Trophoblast cell (in vitro differentiated cells and primary cell): ENCODE measurements at regions not wholly inside any gene's neighbourhood (a gene's known extent, or its start where the extent isn't known, plus 50 kb on each side); places are given as distances from the start of the nearest gene placed in this dataset.
A peak's percentile ranks its signal among the peaks of the same experiment; 100 is the strongest.

Experiments used
- DNase-seq, 2 donors: peaks; one replicate each; pipeline ENCODE4 v3.0.0-alpha.2; 2016
- H2AFZ ChIP-seq: 2 replicates; pipeline ENCODE4 v1.6.1; 2013; ENCODE audit warnings: low read length, moderate library complexity, mild to moderate bottlenecking; ENCODE audit not compliant: insufficient read depth, poor library complexity
- H2AK5ac ChIP-seq: 2 replicates; pipeline ENCODE4 v1.6.1; 2013; ENCODE audit warnings: mild to moderate bottlenecking, low read length
- H2BK120ac ChIP-seq: 2 replicates; pipeline ENCODE4 v1.6.1; 2013; ENCODE audit warnings: low read length, mild to moderate bottlenecking, moderate library complexity; ENCODE audit not compliant: insufficient read depth, poor library complexity
- H2BK12ac ChIP-seq: 2 replicates; pipeline ENCODE4 v1.6.1; 2013; ENCODE audit warnings: mild to moderate bottlenecking, low read length, moderate library complexity
- H2BK5ac ChIP-seq: 2 replicates; pipeline ENCODE4 v1.6.1; 2013; ENCODE audit warnings: low read length, low read depth, moderate library complexity, mild to moderate bottlenecking; ENCODE audit not compliant: poor library complexity
- H3K14ac ChIP-seq: 2 replicates; pipeline ENCODE4 v1.6.1; 2013; ENCODE audit warnings: mild to moderate bottlenecking, low read length
- H3K18ac ChIP-seq: 2 replicates; pipeline ENCODE4 v1.6.1; 2013; ENCODE audit warnings: mild to moderate bottlenecking, low read length
- H3K23ac ChIP-seq: 2 replicates; pipeline ENCODE4 v1.6.1; 2013; ENCODE audit warnings: low read length
- H3K27ac ChIP-seq: 2 replicates; pipeline ENCODE4 v1.5.1; 2013; ENCODE audit warnings: low read depth, mild to moderate bottlenecking, inconsistent platforms, low read length, moderate library complexity
- H3K27me3 ChIP-seq: 2 replicates; pipeline ENCODE4 v1.6.1; 2013; ENCODE audit warnings: inconsistent platforms, mild to moderate bottlenecking, low read length, moderate library complexity; ENCODE audit not compliant: insufficient read depth
- H3K36me3 ChIP-seq, 2 experiments: 1 replicate in 1 of 2; 2 replicates in 1 of 2; pipeline ENCODE4 v1.6.1; 2013; ENCODE audit warnings: low read length in 2 of 2, mild to moderate bottlenecking in 2 of 2, moderate library complexity in 1 of 2; ENCODE audit not compliant: insufficient read depth in 2 of 2, control insufficient read depth in 1 of 2
- H3K4ac ChIP-seq: 2 replicates; pipeline ENCODE4 v1.6.1; 2013; ENCODE audit warnings: low read depth, mild to moderate bottlenecking, low read length, moderate library complexity
- H3K4me1 ChIP-seq, 2 experiments: 1 replicate in 1 of 2; 2 replicates in 1 of 2; pipeline ENCODE4 v1.6.1; 2013; ENCODE audit warnings: low read length in 2 of 2, mild to moderate bottlenecking in 2 of 2, moderate library complexity in 1 of 2; ENCODE audit not compliant: insufficient read depth in 2 of 2, control insufficient read depth in 1 of 2
- H3K4me2 ChIP-seq: 2 replicates; pipeline ENCODE4 v1.6.1; 2013; ENCODE audit warnings: inconsistent platforms, mild to moderate bottlenecking, low read length, moderate library complexity
- H3K4me3 ChIP-seq: 2 replicates; pipeline ENCODE4 v1.5.1; 2013; ENCODE audit warnings: mild to moderate bottlenecking, low read depth, low read length, inconsistent platforms
- H3K79me1 ChIP-seq: one replicate; pipeline ENCODE4 v1.6.1; 2013; ENCODE audit warnings: low read length
- H3K79me2 ChIP-seq: 2 replicates; pipeline ENCODE4 v1.6.1; 2013; ENCODE audit warnings: low read length, mild to moderate bottlenecking; ENCODE audit not compliant: control insufficient read depth, insufficient read depth, poor library complexity
- H3K9ac ChIP-seq: 2 replicates; pipeline ENCODE4 v1.6.1; 2013; ENCODE audit warnings: mild to moderate bottlenecking, low read length
- H3K9me3 ChIP-seq: 2 replicates; pipeline ENCODE4 v1.6.1; 2013; ENCODE audit warnings: low read depth, mild to moderate bottlenecking, control low read depth, inconsistent platforms, low read length; ENCODE audit not compliant: insufficient read depth
- H4K12ac ChIP-seq: 2 replicates; pipeline ENCODE4 v1.6.1; 2013; ENCODE audit warnings: low read depth, mild to moderate bottlenecking, low read length, moderate library complexity
- H4K8ac ChIP-seq: 2 replicates; pipeline ENCODE4 v1.6.1; 2013; ENCODE audit warnings: low read depth, mild to moderate bottlenecking, low read length, moderate library complexity
- H4K91ac ChIP-seq: one replicate; pipeline ENCODE4 v1.6.1; 2013; ENCODE audit warnings: low read depth, mild to moderate bottlenecking, low read length, moderate library complexity
- WGBS: extraction: QIAGEN DNeasy Blood & Tissue Kit; methylation state at CpG from one replicate; pipeline ENCODE4 v1.1.7; 2013; ENCODE audit warnings: missing lambda C conversion rate; ENCODE audit not compliant: insufficient read length, insufficient coverage; ENCODE audit errors: extremely low coverage; 5-methylcytosine and 5-hydroxymethylcytosine counted together

DNA sequence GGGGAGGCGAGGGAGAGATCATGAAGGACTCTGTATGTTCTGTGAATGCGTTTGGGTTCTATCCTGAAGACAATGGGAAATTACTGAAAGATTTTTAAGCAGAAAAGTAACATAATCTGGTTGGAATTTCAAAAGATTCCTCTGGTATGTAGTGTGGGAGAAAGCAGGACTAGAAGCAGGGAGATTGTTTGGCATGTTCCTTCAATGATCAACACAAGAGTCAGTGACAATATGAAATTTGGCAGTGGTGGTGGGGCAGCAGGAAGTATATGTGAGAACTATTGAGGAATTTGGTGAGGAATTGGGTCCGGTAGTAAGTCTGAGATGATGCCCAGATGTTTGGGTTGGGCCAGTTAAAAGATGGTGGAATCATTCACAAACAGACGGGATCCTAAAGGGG, 348.7 kb downstream of the CD83 start:
- H3K27me3 ChIP-seq: peaks cover 3% of the 10 kb centered on the region
- H3K18ac ChIP-seq: no peak overlapping the region
- no peak overlapping the region for H3K4me3 ChIP-seq
- H4K8ac ChIP-seq: no peak overlapping the region
- no peak overlapping the region for H2BK120ac ChIP-seq
- no peaks in the 10 kb centered on the region for H3K4me1 ChIP-seq
- no peaks in the 10 kb centered on the region for H3K36me3 ChIP-seq
- no peak overlapping the region for H2AFZ ChIP-seq
- no peak for DNase-seq
- no peaks in the 10 kb centered on the region for H3K79me2 ChIP-seq
- 100% methylated on average over 1 of the region's 4 CpGs for WGBS
- H4K91ac ChIP-seq: no peak overlapping the region
- H2BK12ac ChIP-seq: no peak overlapping the region
- no peak overlapping the region for H3K14ac ChIP-seq
- no peak overlapping the region for H2AK5ac ChIP-seq
- H3K9me3 ChIP-seq: peaks cover 3% of the 10 kb centered on the region
- H3K79me1 ChIP-seq: no peaks in the 10 kb centered on the region
- no peak overlapping the region for H3K23ac ChIP-seq
- no peak overlapping the region for H3K27ac ChIP-seq
- no peak overlapping the region for H3K4me2 ChIP-seq
- H2BK5ac ChIP-seq: no peak overlapping the region
- H3K9ac ChIP-seq: no peak overlapping the region
- no peak overlapping the region for H4K12ac ChIP-seq
- no peak overlapping the region for H3K4ac ChIP-seq

DNA sequence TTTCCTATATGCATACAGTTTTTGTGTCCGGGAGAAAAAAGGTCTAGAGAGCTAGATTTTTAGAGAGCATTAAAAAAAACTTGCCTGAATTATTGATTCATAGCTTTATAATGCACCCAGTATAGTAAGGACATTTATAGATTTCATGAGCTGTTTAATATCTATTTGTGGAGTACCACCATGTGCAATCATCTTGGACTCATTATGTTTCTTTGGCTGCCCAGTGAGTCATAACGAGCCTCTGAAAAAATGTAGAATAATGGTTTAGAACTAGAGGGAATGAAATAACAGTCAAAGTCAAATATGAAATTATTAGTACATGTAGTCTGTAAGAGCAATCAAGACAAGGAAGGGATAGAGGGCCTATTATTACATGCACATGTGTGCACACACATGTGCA, 350.0 kb downstream of the CD83 start:
- Histone ChIP-seq H4K8ac (no peak overlapping the region), H4K91ac (no peak overlapping the region), H3K4ac (no peak overlapping the region), H2AK5ac (no peak overlapping the region), H3K36me3 (no peaks in the 10 kb centered on the region), H3K27ac (no peak overlapping the region), H3K9ac (no peak overlapping the region), H2BK5ac (no peak overlapping the region), H3K4me3 (no peak overlapping the region), H2BK120ac (no peak overlapping the region), H4K12ac (no peak overlapping the region), H3K14ac (no peak overlapping the region), H2BK12ac (no peak overlapping the region), H3K27me3 (peaks cover 3% of the 10 kb centered on the region), H3K18ac (no peak overlapping the region), H3K79me2 (no peaks in the 10 kb centered on the region), H3K79me1 (no peaks in the 10 kb centered on the region), H3K9me3 (peaks cover 3% of the 10 kb centered on the region), H2AFZ (no peak overlapping the region), H3K4me1 (no peaks in the 10 kb centered on the region), H3K23ac (no peak overlapping the region), H3K4me2 (no peak overlapping the region)
- no CpG with 5 or more reads among the region's 2 CpGs for WGBS
- no peak for DNase-seq

- Histone ChIP-seq H3K79me2 (no peaks in the 10 kb centered on the region), H2BK5ac (no peak overlapping the region), H3K27me3 (peaks cover 3% of the 10 kb centered on the region), H3K4ac (no peak overlapping the region), H3K27ac (no peak overlapping the region), H2AK5ac (no peak overlapping the region), H3K4me3 (peak overlapping the region; percentile 21), H3K9me3 (peaks cover 3% of the 10 kb centered on the region), H2AFZ (no peak overlapping the region), H4K12ac (no peak overlapping the region), H3K14ac (no peak overlapping the region), H2BK120ac (no peak overlapping the region), H3K23ac (no peak overlapping the region), H3K4me2 (no peak overlapping the region), H3K4me1 (no peaks in the 10 kb centered on the region), H2BK12ac (no peak overlapping the region), H3K18ac (no peak overlapping the region), H4K91ac (no peak overlapping the region), H3K36me3 (no peaks in the 10 kb centered on the region), H3K9ac (no peak overlapping the region), H3K79me1 (no peaks in the 10 kb centered on the region), H4K8ac (no peak overlapping the region)
- WGBS: no CpG with 5 or more reads among the region's 4 CpGs
- DNase-seq: no peak
These were observed 351.2 kb downstream of the CD83 start for GRCh38 chr6:14468647-14469321.

- Histone ChIP-seq H3K18ac (no peak overlapping the region), H3K4me1 (no peaks in the 10 kb centered on the region), H2BK12ac (no peak overlapping the region), H3K27ac (no peak overlapping the region), H3K79me2 (no peaks in the 10 kb centered on the region), H3K9me3 (peaks cover 3% of the 10 kb centered on the region), H2BK5ac (no peak overlapping the region), H4K12ac (no peak overlapping the region), H2AFZ (no peak overlapping the region), H3K14ac (no peak overlapping the region), H3K9ac (no peak overlapping the region), H2BK120ac (no peak overlapping the region), H3K23ac (no peak overlapping the region), H4K91ac (no peak overlapping the region), H3K27me3 (peaks cover 3% of the 10 kb centered on the region), H3K36me3 (no peaks in the 10 kb centered on the region), H2AK5ac (no peak overlapping the region), H3K4me2 (no peak overlapping the region), H3K4me3 (no peak overlapping the region), H3K79me1 (no peaks in the 10 kb centered on the region), H3K4ac (no peak overlapping the region), H4K8ac (no peak overlapping the region)
- no CpG with 5 or more reads among the region's 3 CpGs for WGBS
- DNase-seq: no peak
These were observed 352.5 kb downstream of the CD83 start for GRCh38 chr6:14470101-14470500.
